ENCODE measurements at regions not wholly inside any gene's neighbourhood (a gene's known extent, or its start where the extent isn't known, plus 50 kb on each side); places are given as distances from the start of the nearest gene placed in this dataset.

DNA sequence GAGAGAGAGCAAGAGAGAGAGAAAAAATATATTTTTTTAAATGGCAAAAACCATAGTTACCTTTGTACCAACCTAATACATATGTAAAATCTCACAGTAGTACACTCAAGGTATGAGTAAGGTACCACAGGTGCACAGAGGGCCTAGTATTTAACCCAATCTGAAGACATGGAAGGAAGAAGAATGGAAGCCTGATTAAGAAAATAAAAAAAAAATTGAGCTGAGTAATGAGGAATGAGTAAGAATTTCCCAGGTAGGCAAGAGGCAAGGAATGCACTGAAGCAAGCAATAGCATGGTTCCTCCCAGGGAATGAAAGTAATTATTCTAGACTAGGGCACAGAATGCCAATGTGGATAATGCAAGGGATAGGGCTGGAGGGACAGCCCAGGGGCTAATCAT, 294.2 kb downstream of the FIGN start:
- TF ChIP-seq, protein P1, sequence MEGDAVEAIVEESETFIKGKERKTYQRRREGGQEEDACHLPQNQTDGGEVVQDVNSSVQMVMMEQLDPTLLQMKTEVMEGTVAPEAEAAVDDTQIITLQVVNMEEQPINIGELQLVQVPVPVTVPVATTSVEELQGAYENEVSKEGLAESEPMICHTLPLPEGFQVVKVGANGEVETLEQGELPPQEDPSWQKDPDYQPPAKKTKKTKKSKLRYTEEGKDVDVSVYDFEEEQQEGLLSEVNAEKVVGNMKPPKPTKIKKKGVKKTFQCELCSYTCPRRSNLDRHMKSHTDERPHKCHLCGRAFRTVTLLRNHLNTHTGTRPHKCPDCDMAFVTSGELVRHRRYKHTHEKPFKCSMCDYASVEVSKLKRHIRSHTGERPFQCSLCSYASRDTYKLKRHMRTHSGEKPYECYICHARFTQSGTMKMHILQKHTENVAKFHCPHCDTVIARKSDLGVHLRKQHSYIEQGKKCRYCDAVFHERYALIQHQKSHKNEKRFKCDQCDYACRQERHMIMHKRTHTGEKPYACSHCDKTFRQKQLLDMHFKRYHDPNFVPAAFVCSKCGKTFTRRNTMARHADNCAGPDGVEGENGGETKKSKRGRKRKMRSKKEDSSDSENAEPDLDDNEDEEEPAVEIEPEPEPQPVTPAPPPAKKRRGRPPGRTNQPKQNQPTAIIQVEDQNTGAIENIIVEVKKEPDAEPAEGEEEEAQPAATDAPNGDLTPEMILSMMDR (IDR thresholded peaks at IDR 0.05; ENCODE audit: control insufficient read depth, extremely low read depth, insufficient read depth) = no peak
- no peak for DNase-seq (ENCODE audit: low read depth)

DNA sequence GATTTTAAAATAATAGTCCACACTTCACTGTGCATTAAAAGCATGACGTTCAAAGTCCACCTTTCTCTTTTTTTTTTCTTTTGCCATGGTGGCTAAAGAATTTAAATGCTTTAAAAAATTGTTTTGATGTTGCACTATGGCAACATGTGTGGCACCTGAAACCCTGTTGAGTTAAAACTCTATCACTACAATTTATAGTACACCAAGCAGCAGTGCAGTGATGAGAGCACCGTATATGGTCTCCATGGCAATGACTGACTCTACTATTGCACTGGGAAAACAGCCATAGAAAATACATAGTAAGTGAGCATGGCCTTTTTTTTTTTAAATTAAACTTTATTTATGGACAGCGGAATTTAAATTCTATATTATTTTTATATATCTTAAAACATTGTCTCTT, 298.8 kb downstream of the FIGN start:
- H3K4me3 ChIP-seq (ENCODE audit: low read depth, low read length) = no peak overlapping the region
- DNase-seq (ENCODE audit: low read depth) = no peak
- TF ChIP-seq, protein P1 (IDR thresholded peaks at IDR 0.05; ENCODE audit: control insufficient read depth, extremely low read depth, insufficient read depth) = no peak

More for the DNA sequence above, 294.2 kb downstream of the FIGN start:
- H3K4me3 ChIP-seq (ENCODE audit: low read depth, low read length) = no peak overlapping the region

GRCh38 chr2:163428187-163428586, 307.6 kb downstream of the FIGN start:
- DNase-seq (ENCODE audit: low read depth) = no peak
- TF ChIP-seq, protein P1 (IDR thresholded peaks at IDR 0.05; ENCODE audit: control insufficient read depth, extremely low read depth, insufficient read depth) = no peak
- no peak overlapping the region for H3K4me3 ChIP-seq (ENCODE audit: low read depth, low read length)

- no peak overlapping the region for H3K4me3 ChIP-seq (ENCODE audit: low read depth, low read length)
- DNase-seq (ENCODE audit: low read depth) = no peak
- TF ChIP-seq, protein P1 (IDR thresholded peaks at IDR 0.05; ENCODE audit: control insufficient read depth, extremely low read depth, insufficient read depth) = no peak
Observed at GRCh38 chr2:163420604-163421003, 315.2 kb downstream of the FIGN start.

- H3K4me3 ChIP-seq (ENCODE audit: low read depth, low read length) = no peak overlapping the region
- DNase-seq (ENCODE audit: low read depth) = no peak
- TF ChIP-seq, protein P1 (IDR thresholded peaks at IDR 0.05; ENCODE audit: control insufficient read depth, extremely low read depth, insufficient read depth) = no peak
Observed at GRCh38 chr2:163419000-163419830, 316.6 kb downstream of the FIGN start.

GRCh38 chr2:163417596-163418337, 318.0 kb downstream of the FIGN start:
- H3K4me3 ChIP-seq (ENCODE audit: low read depth, low read length) = no peak overlapping the region
- DNase-seq (ENCODE audit: low read depth) = no peak
- TF ChIP-seq, protein P1 (IDR thresholded peaks at IDR 0.05; ENCODE audit: control insufficient read depth, extremely low read depth, insufficient read depth) = no peak
